Naive B cell (primary cell): ENCODE measurements at regions not wholly inside any gene's neighbourhood (a gene's known extent, or its start where the extent isn't known, plus 50 kb on each side); places are given as distances from the start of the nearest gene placed in this dataset.
A peak's percentile ranks its signal among the peaks of the same experiment; 100 is the strongest.
"Not testable (repeated sequence)": the region's sequence is repeated elsewhere in the genome, so short reads cannot be mapped to it uniquely, and the experiment has no call there.

ENCODE experiments used
- ATAC-seq, 2 donors: fragments of 150-1000 bp; cut with Tn5 transposase; 2 replicates each; pipeline ENCODE4 v1.10.0; 2021; ENCODE audit warnings: low read depth in 2 of 2, mild to moderate bottlenecking in 2 of 2, moderate library complexity in 2 of 2
- DNase-seq: peaks from one replicate; pipeline ENCODE4 v3.0.0; 2022
- H3K27ac Mint-ChIP-seq, 6 donors: one replicate each; pipeline ENCODE4 v1.8.0; 2020 to 2022; ENCODE audit warnings: mild to moderate bottlenecking in 6 of 6, mixed read lengths in 6 of 6, moderate library complexity in 5 of 6, inconsistent platforms in 2 of 6
- H3K27me3 Mint-ChIP-seq, 3 donors: one replicate each; pipeline ENCODE4 v1.8.0; 2021 to 2022; ENCODE audit warnings: mixed read lengths in 3 of 3, mild to moderate bottlenecking in 1 of 3
- H3K36me3 Mint-ChIP-seq, 2 donors: one replicate each; pipeline ENCODE4 v1.8.0; 2020 to 2022; ENCODE audit warnings: mixed read lengths in 2 of 2, inconsistent platforms in 1 of 2, mild to moderate bottlenecking in 1 of 2
- H3K4me1 Mint-ChIP-seq, 3 donors: one replicate each; pipeline ENCODE4 v1.8.0; 2020 to 2022; ENCODE audit warnings: mixed read lengths in 3 of 3, inconsistent platforms in 1 of 3, mild to moderate bottlenecking in 1 of 3, moderate library complexity in 1 of 3
- H3K4me3 Mint-ChIP-seq, 8 donors: one replicate each; pipeline ENCODE4 v1.8.0; 2020 to 2022; ENCODE audit warnings: mild to moderate bottlenecking in 8 of 8, mixed read lengths in 8 of 8, moderate library complexity in 8 of 8, inconsistent platforms in 2 of 8
- H3K9me3 Mint-ChIP-seq, 7 donors: one replicate each; pipeline ENCODE4 v1.8.0; 2020 to 2022; ENCODE audit warnings: mixed read lengths in 7 of 7, mild to moderate bottlenecking in 5 of 7, inconsistent platforms in 2 of 7, moderate library complexity in 1 of 7

GRCh38 chr4:17027495-17027894, 129.1 kb upstream of the LDB2 start:
- H3K27me3 Mint-ChIP-seq: peaks cover 0 to 12% (median 0%) of the 10 kb centered on the region in 3 donors
- H3K4me3 Mint-ChIP-seq: no peak overlapping the region
- H3K36me3 Mint-ChIP-seq: no peaks in the 10 kb centered on the region
- DNase-seq (no peak), ATAC-seq (no peak)
- H3K27ac Mint-ChIP-seq: no peak overlapping the region
- H3K9me3 Mint-ChIP-seq: peaks cover 0 to 21% (median 2%) of the 10 kb centered on the region in 7 donors
- H3K4me1 Mint-ChIP-seq: no peaks in the 10 kb centered on the region

GRCh38 chr4:17024425-17024824, 126.0 kb upstream of the LDB2 start:
- peaks cover 0 to 10% (median 0%) of the 10 kb centered on the region in 7 donors for H3K9me3 Mint-ChIP-seq
- H3K36me3 Mint-ChIP-seq: no peaks in the 10 kb centered on the region
- ATAC-seq (no peak), DNase-seq (no peak)
- H3K27me3 Mint-ChIP-seq: peaks cover 0 to 13% (median 0%) of the 10 kb centered on the region in 3 donors
- no peak overlapping the region for H3K27ac Mint-ChIP-seq
- no peak overlapping the region for H3K4me3 Mint-ChIP-seq
- no peaks in the 10 kb centered on the region for H3K4me1 Mint-ChIP-seq

- Mint-ChIP-seq H3K27me3 (peaks cover 0 to 7% (median 0%) of the 10 kb centered on the region in 3 donors), H3K9me3 (peaks cover 0 to 6% (median 0%) of the 10 kb centered on the region in 7 donors), H3K27ac (no peak overlapping the region), H3K4me3 (no peak overlapping the region), H3K4me1 (no peaks in the 10 kb centered on the region), H3K36me3 (no peaks in the 10 kb centered on the region)
- ATAC-seq: no peak
- no peak for DNase-seq
Observed at GRCh38 chr4:17020901-17021300, 122.5 kb upstream of the LDB2 start.

GRCh38 chr4:17020451-17020850, 122.0 kb upstream of the LDB2 start:
- DNase-seq: no peak
- ATAC-seq: no peak
- Mint-ChIP-seq H3K27ac (no peak overlapping the region), H3K9me3 (peaks cover 0 to 6% (median 0%) of the 10 kb centered on the region in 7 donors), H3K27me3 (peaks cover 0 to 7% (median 0%) of the 10 kb centered on the region in 3 donors), H3K4me3 (no peak overlapping the region), H3K4me1 (no peaks in the 10 kb centered on the region), H3K36me3 (no peaks in the 10 kb centered on the region)

- ATAC-seq, H3K4me1 Mint-ChIP-seq, H3K27ac Mint-ChIP-seq: not testable (repeated sequence)
Observed at GRCh38 chr4:17018621-17019020, 120.2 kb upstream of the LDB2 start.

GRCh38 chr4:17018013-17018412, 119.6 kb upstream of the LDB2 start:
- no peaks in the 10 kb centered on the region for H3K36me3 Mint-ChIP-seq
- no peak overlapping the region for H3K4me3 Mint-ChIP-seq
- DNase-seq: no peak
- peaks cover 0 to 6% (median 0%) of the 10 kb centered on the region in 3 donors for H3K27me3 Mint-ChIP-seq
- H3K9me3 Mint-ChIP-seq: peaks cover 0 to 6% (median 0%) of the 10 kb centered on the region in 7 donors
- no peak for ATAC-seq
- no peak overlapping the region for H3K27ac Mint-ChIP-seq
- H3K4me1 Mint-ChIP-seq: no peaks in the 10 kb centered on the region

More at GRCh38 chr4:17018621-17019020, 120.2 kb upstream of the LDB2 start:
- H3K27me3 Mint-ChIP-seq, H3K36me3 Mint-ChIP-seq, H3K4me3 Mint-ChIP-seq, DNase-seq, H3K9me3 Mint-ChIP-seq: not testable (repeated sequence)

GRCh38 chr4:17013382-17014006, 115.0 kb upstream of the LDB2 start:
- ATAC-seq: no peak
- peaks cover 0 to 6% (median 0%) of the 10 kb centered on the region in 7 donors for H3K9me3 Mint-ChIP-seq
- H3K27me3 Mint-ChIP-seq: no peaks in the 10 kb centered on the region
- H3K4me1 Mint-ChIP-seq: no peaks in the 10 kb centered on the region
- H3K36me3 Mint-ChIP-seq: no peaks in the 10 kb centered on the region
- H3K27ac Mint-ChIP-seq: no peak overlapping the region
- no peak for DNase-seq
- no peak overlapping the region for H3K4me3 Mint-ChIP-seq

- DNase-seq (no peak), ATAC-seq (no peak)
- H3K36me3 Mint-ChIP-seq: no peaks in the 10 kb centered on the region
- no peak overlapping the region for H3K4me3 Mint-ChIP-seq
- H3K4me1 Mint-ChIP-seq: no peaks in the 10 kb centered on the region
- H3K9me3 Mint-ChIP-seq: peaks cover 0 to 6% (median 0%) of the 10 kb centered on the region in 7 donors
- H3K27me3 Mint-ChIP-seq: no peaks in the 10 kb centered on the region
- H3K27ac Mint-ChIP-seq: no peak overlapping the region
Observed at GRCh38 chr4:17012451-17012850, 114.0 kb upstream of the LDB2 start.

GRCh38 chr4:17010426-17011087, 112.1 kb upstream of the LDB2 start:
- Mint-ChIP-seq H3K27ac (no peak overlapping the region), H3K9me3 (peaks cover 0 to 6% (median 0%) of the 10 kb centered on the region in 7 donors), H3K4me3 (no peak overlapping the region), H3K27me3 (no peaks in the 10 kb centered on the region), H3K36me3 (no peaks in the 10 kb centered on the region), H3K4me1 (no peaks in the 10 kb centered on the region)
- DNase-seq (no peak), ATAC-seq (no peak)

GRCh38 chr4:17009871-17010367, 111.5 kb upstream of the LDB2 start:
- no peak overlapping the region for H3K27ac Mint-ChIP-seq
- DNase-seq: no peak

GRCh38 chr4:17008834-17009345, 110.4 kb upstream of the LDB2 start:
- ATAC-seq: no peak
- Mint-ChIP-seq H3K4me3 (no peak overlapping the region), H3K36me3 (no peaks in the 10 kb centered on the region), H3K27me3 (no peaks in the 10 kb centered on the region), H3K27ac (peak overlapping the region in 1 of 6 donors; percentile 16), H3K4me1 (no peaks in the 10 kb centered on the region), H3K9me3 (peaks cover 0 to 3% (median 1%) of the 10 kb centered on the region in 7 donors)
- DNase-seq: no peak

More at GRCh38 chr4:17009871-17010367, 111.5 kb upstream of the LDB2 start:
- no peaks in the 10 kb centered on the region for H3K36me3 Mint-ChIP-seq
- H3K4me3 Mint-ChIP-seq: no peak overlapping the region
- H3K27me3 Mint-ChIP-seq: no peaks in the 10 kb centered on the region
- H3K4me1 Mint-ChIP-seq: no peaks in the 10 kb centered on the region
- no peak for ATAC-seq
- H3K9me3 Mint-ChIP-seq: peaks cover 0 to 6% (median 0%) of the 10 kb centered on the region in 7 donors

- H3K4me3 Mint-ChIP-seq, H3K36me3 Mint-ChIP-seq, DNase-seq, ATAC-seq, H3K27ac Mint-ChIP-seq, H3K27me3 Mint-ChIP-seq, H3K9me3 Mint-ChIP-seq, H3K4me1 Mint-ChIP-seq: not testable (repeated sequence)
Observed at GRCh38 chr4:17003606-17004392, 105.4 kb upstream of the LDB2 start.

- no peak overlapping the region for H3K4me3 Mint-ChIP-seq
Observed at GRCh38 chr4:16995451-16995850, 97.0 kb upstream of the LDB2 start.

More at GRCh38 chr4:16995451-16995850, 97.0 kb upstream of the LDB2 start:
- Mint-ChIP-seq H3K4me1 (no peaks in the 10 kb centered on the region), H3K27ac (no peak overlapping the region), H3K9me3 (peaks cover 0 to 15% (median 2%) of the 10 kb centered on the region in 7 donors), H3K27me3 (no peaks in the 10 kb centered on the region), H3K36me3 (no peaks in the 10 kb centered on the region)
- DNase-seq: no peak
- ATAC-seq: no peak
